ENCODE measurements at regions not wholly inside any gene's neighbourhood (a gene's known extent, or its start where the extent isn't known, plus 50 kb on each side); places are given as distances from the start of the nearest gene placed in this dataset.

DNA sequence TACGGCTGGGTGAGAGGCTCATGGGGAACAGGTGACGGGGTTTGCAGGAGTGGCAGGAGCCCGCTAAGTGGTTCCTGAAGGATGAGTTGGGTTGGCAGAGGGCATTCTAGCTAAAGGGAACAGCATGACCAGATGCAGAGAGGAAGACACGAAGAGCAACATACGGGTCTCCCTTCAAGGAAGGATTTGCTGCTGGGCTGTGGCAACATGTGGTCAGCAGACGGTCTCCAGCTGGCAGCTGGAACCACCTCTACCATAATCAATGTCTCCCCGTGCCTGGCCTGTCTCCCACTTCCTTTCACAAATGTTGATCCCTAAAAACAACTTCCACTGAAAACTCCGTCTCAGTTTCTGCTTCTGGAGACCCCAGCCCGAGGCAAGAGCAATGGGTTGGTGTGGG is 80.6 kb upstream of the SULF2 start:
- ATAC-seq (no peak), DNase-seq (no peak), FAIRE-seq (no peak)
- H3K4me1 ChIP-seq = no peaks in the 10 kb centered on the region
- no peak overlapping the region for H3K27ac ChIP-seq
- H3K36me3 ChIP-seq = no peaks in the 10 kb centered on the region
- 57 to 66% methylated on average over 9 of the region's 9 CpGs for WGBS, 2 donors
- TF ChIP-seq, protein P1, sequence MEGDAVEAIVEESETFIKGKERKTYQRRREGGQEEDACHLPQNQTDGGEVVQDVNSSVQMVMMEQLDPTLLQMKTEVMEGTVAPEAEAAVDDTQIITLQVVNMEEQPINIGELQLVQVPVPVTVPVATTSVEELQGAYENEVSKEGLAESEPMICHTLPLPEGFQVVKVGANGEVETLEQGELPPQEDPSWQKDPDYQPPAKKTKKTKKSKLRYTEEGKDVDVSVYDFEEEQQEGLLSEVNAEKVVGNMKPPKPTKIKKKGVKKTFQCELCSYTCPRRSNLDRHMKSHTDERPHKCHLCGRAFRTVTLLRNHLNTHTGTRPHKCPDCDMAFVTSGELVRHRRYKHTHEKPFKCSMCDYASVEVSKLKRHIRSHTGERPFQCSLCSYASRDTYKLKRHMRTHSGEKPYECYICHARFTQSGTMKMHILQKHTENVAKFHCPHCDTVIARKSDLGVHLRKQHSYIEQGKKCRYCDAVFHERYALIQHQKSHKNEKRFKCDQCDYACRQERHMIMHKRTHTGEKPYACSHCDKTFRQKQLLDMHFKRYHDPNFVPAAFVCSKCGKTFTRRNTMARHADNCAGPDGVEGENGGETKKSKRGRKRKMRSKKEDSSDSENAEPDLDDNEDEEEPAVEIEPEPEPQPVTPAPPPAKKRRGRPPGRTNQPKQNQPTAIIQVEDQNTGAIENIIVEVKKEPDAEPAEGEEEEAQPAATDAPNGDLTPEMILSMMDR (IDR thresholded peaks at IDR 0.05) = no peak
- no peaks in the 10 kb centered on the region for H3K9me3 ChIP-seq
- H3K27me3 ChIP-seq = no peaks in the 10 kb centered on the region
- H3K4me3 ChIP-seq = no peak overlapping the region
- intact Hi-C loops (cut with DNase I) = no loop called here

DNA sequence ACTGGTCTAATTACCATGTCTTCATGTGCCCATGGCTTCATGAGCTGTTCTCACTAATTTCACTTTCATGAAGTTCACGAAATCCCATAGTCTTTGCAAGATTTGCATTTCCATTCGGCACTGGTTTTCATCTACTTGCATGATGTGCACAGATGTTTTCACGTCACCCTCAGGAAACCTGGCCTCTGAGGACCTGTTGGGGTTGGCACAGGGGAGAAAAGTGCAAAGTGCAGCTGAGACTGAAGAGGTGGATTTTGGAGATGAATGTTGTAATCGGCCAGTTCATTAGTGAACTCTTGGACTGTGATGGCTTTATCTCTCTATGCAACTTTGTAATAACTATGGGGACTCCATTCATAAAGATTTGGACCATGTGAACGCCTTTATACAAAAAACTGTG is 80.2 kb upstream of the SULF2 start:
- Histone ChIP-seq H3K36me3 (no peaks in the 10 kb centered on the region), H3K27me3 (no peaks in the 10 kb centered on the region), H3K4me3 (no peak overlapping the region), H3K4me1 (no peaks in the 10 kb centered on the region), H3K9me3 (no peaks in the 10 kb centered on the region), H3K27ac (no peak overlapping the region)
- no peak for DNase-seq
- FAIRE-seq = no peak
- intact Hi-C loops (cut with DNase I) = no loop called here
- WGBS, 2 donors = 53 to 64% methylated on average over 5 of the region's 5 CpGs
- TF ChIP-seq, protein P1 (IDR thresholded peaks at IDR 0.05) = no peak
- ATAC-seq = no peak

DNA sequence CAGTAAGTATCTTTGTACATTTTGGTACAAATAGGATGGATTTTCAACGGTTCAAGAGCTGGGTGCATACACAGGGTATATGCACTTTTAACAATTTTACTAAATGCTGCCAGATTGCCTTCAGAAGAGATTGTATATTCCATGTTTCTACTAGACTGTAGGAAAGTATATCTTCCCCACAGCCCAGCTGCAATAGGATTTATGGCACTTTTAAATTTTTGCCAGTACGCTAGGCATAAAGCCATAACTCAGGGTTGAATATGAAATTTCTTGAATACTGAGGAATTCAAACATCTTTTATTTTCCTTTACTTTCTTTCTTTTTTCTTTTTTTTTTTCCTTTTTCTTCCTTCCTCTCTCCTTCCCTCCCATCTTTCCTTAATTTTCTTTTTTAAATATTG is 78.7 kb upstream of the SULF2 start:
- no peak overlapping the region for H3K27ac ChIP-seq
- H3K36me3 ChIP-seq = no peaks in the 10 kb centered on the region
- no peak overlapping the region for H3K4me3 ChIP-seq
- intact Hi-C loops (cut with DNase I) = no loop called here
- no peaks in the 10 kb centered on the region for H3K27me3 ChIP-seq
- 61 to 72% methylated on average over 2 of the region's 2 CpGs for WGBS, 2 donors
- no peak for ATAC-seq
- no peaks in the 10 kb centered on the region for H3K4me1 ChIP-seq
- TF ChIP-seq, protein P1 (IDR thresholded peaks at IDR 0.05) = no peak
- FAIRE-seq = no peak
- DNase-seq = no peak
- H3K9me3 ChIP-seq = no peaks in the 10 kb centered on the region

DNA sequence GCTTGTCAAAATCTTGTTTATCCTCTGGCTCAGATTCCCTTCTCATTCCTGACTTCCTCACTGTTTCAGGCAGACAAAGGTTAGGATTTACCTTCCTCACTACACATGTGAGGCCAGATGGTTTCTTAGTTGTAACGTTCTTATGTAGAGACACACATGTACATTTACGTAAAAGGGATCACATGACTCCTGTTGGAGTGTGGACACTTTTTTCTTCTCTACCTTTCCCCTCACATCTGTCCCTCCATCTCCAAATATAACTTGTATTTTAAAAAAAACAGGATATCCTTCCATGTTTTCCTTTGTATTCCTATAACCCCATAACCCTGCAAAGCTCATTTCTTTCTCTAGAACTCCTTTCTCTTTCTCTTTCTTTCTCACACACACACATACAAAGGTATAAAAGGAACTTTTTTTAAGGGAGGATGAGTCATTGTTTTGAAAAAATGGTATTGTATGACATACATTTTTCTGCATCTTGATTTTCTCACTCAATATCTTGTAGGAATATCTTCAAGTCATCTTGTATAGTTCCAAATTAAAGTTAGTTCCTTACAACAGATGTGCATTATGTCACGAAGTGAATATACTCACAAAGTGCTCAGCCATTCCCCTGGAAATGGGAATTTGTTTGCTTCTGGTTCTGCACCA is 78.2 kb upstream of the SULF2 start:
- 58 to 69% methylated on average over 3 of the region's 3 CpGs for WGBS, 2 donors
- Histone ChIP-seq H3K4me1 (no peaks in the 10 kb centered on the region), H3K27me3 (no peaks in the 10 kb centered on the region), H3K27ac (no peak overlapping the region), H3K36me3 (no peaks in the 10 kb centered on the region), H3K4me3 (no peak overlapping the region), H3K9me3 (no peaks in the 10 kb centered on the region)
- FAIRE-seq = no peak
- no peak for ATAC-seq
- TF ChIP-seq, protein P1 (IDR thresholded peaks at IDR 0.05) = no peak
- intact Hi-C loops (cut with DNase I) = no loop called here
- DNase-seq = no peak

DNA sequence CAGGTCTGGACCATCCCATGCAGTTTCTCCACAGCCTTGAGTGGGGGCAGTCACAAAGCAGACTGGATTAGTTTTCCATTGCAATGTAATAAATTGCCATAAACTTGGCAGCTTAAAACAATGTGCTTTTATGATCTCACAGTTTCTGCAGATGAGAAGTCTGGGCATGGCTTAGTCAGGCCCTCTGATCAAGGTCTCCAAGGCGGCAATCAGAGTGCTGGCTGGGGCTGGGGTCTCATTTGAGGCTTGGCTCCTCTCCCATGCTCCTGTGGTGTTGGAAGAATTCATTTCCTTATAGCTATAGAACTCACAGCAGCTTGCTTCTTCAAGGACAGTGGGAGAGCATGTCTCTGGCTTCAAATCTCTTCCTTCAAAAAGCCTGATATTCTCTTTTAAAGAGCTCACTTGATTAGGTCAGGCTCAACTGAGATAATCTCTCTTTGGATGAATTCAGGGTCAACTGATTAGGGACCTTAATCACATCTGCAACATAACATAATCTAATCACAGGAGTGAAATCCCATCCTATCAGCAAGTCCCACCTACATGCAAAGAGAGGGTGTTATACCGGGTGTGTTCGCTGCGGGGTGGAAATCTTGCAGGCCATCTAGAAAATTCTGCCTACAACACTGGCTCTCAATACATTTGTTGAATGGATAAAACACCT is 77.4 kb upstream of the SULF2 start:
- no peak for FAIRE-seq
- no peak for DNase-seq
- Histone ChIP-seq H3K9me3 (no peaks in the 10 kb centered on the region), H3K27ac (no peak overlapping the region), H3K27me3 (no peaks in the 10 kb centered on the region), H3K4me3 (no peak overlapping the region), H3K4me1 (no peaks in the 10 kb centered on the region), H3K36me3 (no peaks in the 10 kb centered on the region)
- WGBS, 2 donors = 64 to 76% methylated on average over 4 of the region's 4 CpGs
- TF ChIP-seq, protein P1 (IDR thresholded peaks at IDR 0.05) = no peak
- ATAC-seq = no peak
- intact Hi-C loops (cut with DNase I) = no loop called here
